Thymus (tissue), 11 donors: ENCODE measurements at regions not wholly inside any gene's neighbourhood (a gene's known extent, or its start where the extent isn't known, plus 50 kb on each side); places are given as distances from the start of the nearest gene placed in this dataset.

Experiments used
- DNase-seq, 9 donors: peaks; one replicate each; pipeline ENCODE4 v3.0.0-alpha.2; 2013; ENCODE audit warnings: low spot score in 9 of 9, low read depth in 6 of 9, missing footprints in 1 of 9
- H3K27ac ChIP-seq, 2 donors: one replicate each; pipeline ENCODE4 v1.5.1; 2013; ENCODE audit warnings: control low read depth in 1 of 2, low read depth in 1 of 2, low read length in 1 of 2, mild to moderate bottlenecking in 1 of 2, moderate library complexity in 1 of 2
- H3K27me3 ChIP-seq, 2 donors: one replicate each; pipeline ENCODE4 v1.5.1; 2013; ENCODE audit warnings: low read length in 1 of 2; ENCODE audit not compliant: control insufficient read depth in 2 of 2, insufficient read depth in 1 of 2
- H3K36me3 ChIP-seq, 2 donors: one replicate each; pipeline ENCODE4 v1.5.1; 2013; ENCODE audit warnings: low read length in 1 of 2, mild to moderate bottlenecking in 1 of 2, moderate library complexity in 1 of 2; ENCODE audit not compliant: control insufficient read depth in 2 of 2, insufficient read depth in 2 of 2
- H3K4me1 ChIP-seq, 2 donors: one replicate each; pipeline ENCODE4 v1.5.1; 2013; ENCODE audit warnings: low read length in 2 of 2; ENCODE audit not compliant: control insufficient read depth in 2 of 2, insufficient read depth in 2 of 2
- H3K4me3 ChIP-seq, 2 donors: one replicate each; pipeline ENCODE4 v1.5.1; 2013; ENCODE audit warnings: low read length in 2 of 2, control low read depth in 1 of 2, mild to moderate bottlenecking in 1 of 2
- H3K9me3 ChIP-seq, 2 donors: one replicate each; pipeline ENCODE4 v1.5.1; 2013; ENCODE audit warnings: low read length in 1 of 2, mild to moderate bottlenecking in 1 of 2; ENCODE audit not compliant: control insufficient read depth in 2 of 2, insufficient read depth in 1 of 2
- WGBS: extraction: QIAGEN DNeasy Blood & Tissue Kit; methylation state at CpG from one replicate; pipeline ENCODE4 v1.1.7; 2013; 5-methylcytosine and 5-hydroxymethylcytosine counted together
- donor health status: healthy.

GRCh38 chr20:39451386-39451785, 489.2 kb downstream of the DHX35 start:
- no peaks in the 10 kb centered on the region for H3K4me1 ChIP-seq
- H3K36me3 ChIP-seq, result no peaks in the 10 kb centered on the region
- no peak for DNase-seq
- H3K27me3 ChIP-seq, result no peaks in the 10 kb centered on the region
- no peak overlapping the region for H3K27ac ChIP-seq
- H3K4me3 ChIP-seq, result no peak overlapping the region
- H3K9me3 ChIP-seq, result no peaks in the 10 kb centered on the region

GRCh38 chr20:39446397-39446796, 484.3 kb downstream of the DHX35 start:
- Histone ChIP-seq H3K36me3 (no peaks in the 10 kb centered on the region), H3K4me3 (no peak overlapping the region), H3K27ac (no peak overlapping the region), H3K4me1 (no peaks in the 10 kb centered on the region), H3K9me3 (no peaks in the 10 kb centered on the region), H3K27me3 (no peaks in the 10 kb centered on the region)
- DNase-seq, result no peak
- 93% methylated on average over 2 of the region's 2 CpGs for WGBS

- no peak for DNase-seq
- Histone ChIP-seq H3K27me3 (no peaks in the 10 kb centered on the region), H3K4me3 (no peak overlapping the region), H3K27ac (no peak overlapping the region), H3K9me3 (no peaks in the 10 kb centered on the region), H3K4me1 (no peaks in the 10 kb centered on the region), H3K36me3 (no peaks in the 10 kb centered on the region)
- 92% methylated on average over 1 of the region's 1 CpG for WGBS
These were observed 483.0 kb downstream of the DHX35 start for GRCh38 chr20:39445095-39445494.

- H3K36me3 ChIP-seq, result no peaks in the 10 kb centered on the region
- WGBS, result 89% methylated on average over 1 of the region's 1 CpG
- H3K4me3 ChIP-seq, result no peak overlapping the region
- H3K27me3 ChIP-seq, result no peaks in the 10 kb centered on the region
- no peak for DNase-seq
- no peak overlapping the region for H3K27ac ChIP-seq
- no peaks in the 10 kb centered on the region for H3K4me1 ChIP-seq
- H3K9me3 ChIP-seq, result no peaks in the 10 kb centered on the region
These were observed 471.3 kb downstream of the DHX35 start for GRCh38 chr20:39433466-39433865.

- Histone ChIP-seq H3K36me3 (no peaks in the 10 kb centered on the region), H3K27ac (no peak overlapping the region), H3K27me3 (no peaks in the 10 kb centered on the region), H3K4me1 (no peaks in the 10 kb centered on the region), H3K4me3 (no peak overlapping the region), H3K9me3 (no peaks in the 10 kb centered on the region)
- WGBS, result 91% methylated on average over 4 of the region's 4 CpGs
- DNase-seq, result no peak
These were observed 469.1 kb downstream of the DHX35 start for GRCh38 chr20:39431091-39431880.

- no peak overlapping the region for H3K27ac ChIP-seq
These were observed 467.6 kb downstream of the DHX35 start for GRCh38 chr20:39429726-39430125.

GRCh38 chr20:39424962-39425678, 463.0 kb downstream of the DHX35 start:
- 91% methylated on average over 5 of the region's 5 CpGs for WGBS
- Histone ChIP-seq H3K36me3 (no peaks in the 10 kb centered on the region), H3K4me1 (no peaks in the 10 kb centered on the region), H3K9me3 (no peaks in the 10 kb centered on the region), H3K27me3 (no peaks in the 10 kb centered on the region), H3K27ac (no peak overlapping the region), H3K4me3 (no peak overlapping the region)
- DNase-seq, result no peak

More at GRCh38 chr20:39429726-39430125, 467.6 kb downstream of the DHX35 start:
- no peak overlapping the region for H3K4me3 ChIP-seq
- no peaks in the 10 kb centered on the region for H3K36me3 ChIP-seq
- no peaks in the 10 kb centered on the region for H3K4me1 ChIP-seq
- H3K27me3 ChIP-seq, result no peaks in the 10 kb centered on the region
- DNase-seq, result no peak
- WGBS, result 74% methylated on average over 1 of the region's 1 CpG
- H3K9me3 ChIP-seq, result no peaks in the 10 kb centered on the region

GRCh38 chr20:39421571-39422105, 459.5 kb downstream of the DHX35 start:
- no peak overlapping the region for H3K4me3 ChIP-seq
- WGBS, result 89% methylated on average over 5 of the region's 5 CpGs
- no peaks in the 10 kb centered on the region for H3K36me3 ChIP-seq
- no peak overlapping the region for H3K27ac ChIP-seq
- DNase-seq, result no peak
- no peaks in the 10 kb centered on the region for H3K27me3 ChIP-seq
- no peaks in the 10 kb centered on the region for H3K9me3 ChIP-seq
- H3K4me1 ChIP-seq, result no peaks in the 10 kb centered on the region

GRCh38 chr20:39412091-39412490, 449.9 kb downstream of the DHX35 start:
- no peak overlapping the region for H3K27ac ChIP-seq
- no peaks in the 10 kb centered on the region for H3K4me1 ChIP-seq
- DNase-seq, result no peak
- no peak overlapping the region for H3K4me3 ChIP-seq
- H3K36me3 ChIP-seq, result no peaks in the 10 kb centered on the region
- H3K27me3 ChIP-seq, result no peaks in the 10 kb centered on the region
- H3K9me3 ChIP-seq, result no peaks in the 10 kb centered on the region
